Loucy (cell line): ENCODE measurements at regions not wholly inside any gene's neighbourhood (a gene's known extent, or its start where the extent isn't known, plus 50 kb on each side); places are given as distances from the start of the nearest gene placed in this dataset.

Source experiments
- CTCF ChIP-seq: fragments of 200-600 bp; sonication (generic); conservative IDR thresholded peaks from 2 replicates; pipeline ENCODE4 v1.5.1; 2014; ENCODE audit warnings: mild to moderate bottlenecking, antibody characterized with exemption, low read length
- EZH2phosphoT487 ChIP-seq: fragments of 200-600 bp; IDR thresholded peaks from 2 replicates; pipeline ENCODE4 v1.6.1; 2018; ENCODE audit warnings: antibody characterized with exemption, mild to moderate bottlenecking, moderate library complexity, borderline replicate concordance

- TF ChIP-seq CTCF (no peak), EZH2phosphoT487 (no peak)
These were observed 485.7 kb downstream of the MN1 start for GRCh38 chr22:27315833-27316232.
